Hematopoietic multipotent progenitor cell treated with erythropoietin and hydrocortisone succinate and interleukin-3 and kit ligand, for 17 days (in vitro differentiated cells): ENCODE measurements at regions not wholly inside any gene's neighbourhood (a gene's known extent, or its start where the extent isn't known, plus 50 kb on each side); places are given as distances from the start of the nearest gene placed in this dataset.

Experiments used
- DNase-seq: peaks from one replicate; pipeline ENCODE4 v3.0.0-alpha.2; 2015; ENCODE audit warnings: low spot score

DNA sequence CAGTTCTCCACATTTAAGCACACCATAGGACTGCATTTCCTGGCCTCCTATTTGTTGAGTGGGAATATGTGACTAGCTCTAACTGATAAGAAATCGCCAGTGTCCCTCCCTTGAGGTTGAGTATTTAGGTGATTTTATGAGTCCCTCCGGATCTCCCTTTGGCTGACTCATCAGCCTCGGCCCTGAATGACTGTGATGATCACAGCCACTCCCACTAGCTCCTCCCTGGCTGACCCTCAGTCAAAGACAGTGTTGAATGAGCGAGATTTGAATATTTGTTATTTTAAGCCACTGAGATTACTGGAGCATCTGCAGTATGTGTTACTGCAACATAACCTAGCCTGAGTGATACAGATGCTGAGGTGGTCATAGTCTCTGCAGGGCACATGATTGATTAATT, 515.3 kb downstream of the EPHB1 start:
- no peak for DNase-seq

DNA sequence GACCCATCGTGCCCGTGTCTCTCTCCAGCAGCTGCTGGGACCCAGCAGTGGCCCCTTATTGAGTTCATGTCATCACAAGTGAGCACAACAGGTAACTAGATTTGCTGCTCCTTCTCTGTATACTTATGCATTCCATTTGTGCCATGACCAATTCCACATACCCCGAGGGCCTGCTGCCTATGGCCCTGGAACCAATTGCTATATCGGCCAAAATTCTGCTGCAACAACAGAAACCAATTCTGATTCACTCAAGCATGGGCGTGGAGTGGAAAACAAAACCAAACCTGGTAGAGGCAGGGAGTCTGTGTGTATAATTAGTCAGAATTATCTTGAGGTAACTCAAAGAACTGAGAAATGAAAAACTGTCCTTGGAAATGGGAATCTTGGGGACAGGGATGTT, 516.6 kb downstream of the EPHB1 start:
- DNase-seq: no peak

GRCh38 chr3:135314237-135314636, 519.2 kb downstream of the EPHB1 start:
- no peak for DNase-seq

DNA sequence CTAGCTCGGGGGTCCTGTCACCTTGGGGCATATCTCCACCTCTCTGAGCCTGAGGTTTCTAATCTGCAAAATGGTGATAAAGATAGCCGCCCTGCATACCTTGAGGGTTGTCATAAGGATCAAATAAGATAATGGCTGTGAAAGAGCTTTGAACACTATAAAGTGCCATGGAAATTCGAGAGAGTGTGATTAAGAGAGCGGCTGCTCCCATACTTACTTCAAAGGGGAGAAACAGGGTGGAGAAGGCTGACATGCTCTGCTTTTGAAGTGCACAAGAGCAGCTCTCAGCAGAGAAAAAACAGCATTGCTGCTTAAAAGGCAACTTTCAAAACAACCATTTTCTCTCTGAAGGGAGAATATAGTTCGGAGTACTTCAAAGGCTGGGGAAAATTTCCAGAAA, 529.2 kb downstream of the EPHB1 start:
- no peak for DNase-seq

DNA sequence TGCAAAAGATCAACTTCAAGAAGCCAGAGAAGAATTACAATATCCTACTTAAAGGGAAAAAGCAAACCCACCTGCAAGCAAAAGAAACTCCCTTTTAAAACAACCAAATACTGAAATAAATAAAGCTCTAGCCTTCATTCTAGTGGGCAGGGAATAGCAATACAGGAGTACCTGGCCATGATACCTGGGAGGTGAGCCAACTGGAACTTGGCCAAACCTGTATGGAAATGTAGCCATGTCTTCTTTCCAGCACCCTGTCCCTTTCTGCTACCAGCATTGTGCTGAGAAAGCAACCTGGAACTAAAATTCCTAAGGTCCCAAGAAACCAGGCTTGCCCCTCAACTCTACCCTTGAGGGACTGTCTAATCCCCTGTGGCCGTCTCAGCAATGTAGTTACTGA, 530.0 kb downstream of the EPHB1 start:
- DNase-seq: no peak

- no peak for DNase-seq
These were observed 530.7 kb downstream of the EPHB1 start for GRCh38 chr3:135325726-135326235.

- DNase-seq: no peak
These were observed 531.8 kb downstream of the EPHB1 start for GRCh38 chr3:135326851-135327250.

DNA sequence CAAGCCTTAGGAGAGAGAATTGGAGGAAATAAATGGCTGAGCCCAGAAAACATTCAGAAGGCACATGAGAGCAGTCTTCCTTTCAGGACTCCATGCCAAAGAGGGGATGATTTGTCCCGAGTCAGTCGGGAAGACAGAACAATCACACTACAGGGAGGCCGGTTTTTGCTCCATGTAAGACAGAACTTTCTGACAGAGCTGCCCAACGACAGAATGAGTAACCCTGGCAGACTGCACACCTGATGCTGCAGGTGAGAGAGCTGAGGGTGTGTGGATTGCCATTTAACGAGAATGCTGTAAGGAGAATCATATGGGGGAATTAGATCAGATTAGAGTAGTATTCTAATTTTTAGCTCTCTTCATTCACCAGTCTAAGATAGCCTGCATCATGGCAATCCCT, 533.0 kb downstream of the EPHB1 start:
- no peak for DNase-seq

DNA sequence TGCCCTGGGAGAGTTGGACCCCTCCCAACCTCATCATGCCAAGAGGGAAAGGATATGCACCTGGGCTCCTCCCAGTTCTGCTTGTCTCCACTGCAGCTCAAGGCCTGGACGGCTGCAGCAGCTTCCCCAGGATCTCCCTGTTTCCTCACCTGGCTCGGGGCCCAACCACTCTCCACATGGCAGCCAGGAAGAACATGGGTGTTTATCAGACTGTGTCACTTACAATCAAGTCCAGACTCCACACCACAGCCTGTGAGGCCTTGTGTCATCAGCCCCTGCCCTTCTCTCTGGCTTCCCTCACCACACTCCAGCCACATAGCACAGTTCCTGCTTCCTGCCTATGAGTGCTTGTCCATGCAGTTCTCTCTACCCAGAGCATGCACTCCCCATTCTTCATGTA, 534.4 kb downstream of the EPHB1 start:
- DNase-seq: no peak

- no peak for DNase-seq
These were observed 542.1 kb downstream of the EPHB1 start for GRCh38 chr3:135337192-135337591.

DNA sequence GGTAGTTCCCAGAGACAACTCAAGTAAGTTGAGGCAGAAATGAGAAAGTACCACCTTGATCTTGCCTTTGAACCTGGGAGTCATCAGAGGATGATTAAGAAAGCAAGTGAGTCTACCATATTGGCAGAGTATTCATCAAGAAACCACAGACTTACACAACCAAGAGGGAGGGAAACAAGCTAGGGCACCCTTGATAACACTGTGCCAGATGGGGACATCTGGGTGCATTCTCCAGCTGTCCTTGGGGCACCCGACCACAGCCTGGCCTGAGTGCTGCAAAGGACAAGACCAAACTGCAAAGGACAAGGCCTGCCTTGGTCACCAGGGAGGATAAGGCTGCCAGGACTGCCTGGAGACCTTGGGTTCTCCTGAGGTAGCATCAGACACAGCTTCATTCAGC, 553.6 kb downstream of the EPHB1 start:
- no peak for DNase-seq

GRCh38 chr3:135349254-135349948, 554.3 kb downstream of the EPHB1 start:
- DNase-seq: no peak

DNA sequence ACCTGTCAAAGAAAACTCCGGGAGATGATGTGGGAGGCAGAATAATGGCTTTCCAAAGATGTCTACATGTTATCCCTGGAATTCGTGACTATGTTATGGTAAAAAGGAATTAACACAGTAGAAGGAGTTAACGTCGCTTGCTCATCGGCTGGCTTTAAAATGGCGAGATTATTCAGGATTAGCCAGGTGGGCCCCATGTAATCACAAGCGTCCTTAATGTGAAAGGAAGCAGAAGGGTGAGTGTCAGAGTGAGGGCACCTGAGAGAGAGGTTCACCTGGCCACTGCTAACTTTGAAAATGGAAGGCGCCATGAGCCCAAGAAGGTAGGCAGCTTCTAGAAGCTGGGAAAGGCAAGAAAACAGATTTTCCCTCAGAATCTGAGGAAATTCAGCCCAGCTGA, 557.2 kb downstream of the EPHB1 start:
- no peak for DNase-seq

DNA sequence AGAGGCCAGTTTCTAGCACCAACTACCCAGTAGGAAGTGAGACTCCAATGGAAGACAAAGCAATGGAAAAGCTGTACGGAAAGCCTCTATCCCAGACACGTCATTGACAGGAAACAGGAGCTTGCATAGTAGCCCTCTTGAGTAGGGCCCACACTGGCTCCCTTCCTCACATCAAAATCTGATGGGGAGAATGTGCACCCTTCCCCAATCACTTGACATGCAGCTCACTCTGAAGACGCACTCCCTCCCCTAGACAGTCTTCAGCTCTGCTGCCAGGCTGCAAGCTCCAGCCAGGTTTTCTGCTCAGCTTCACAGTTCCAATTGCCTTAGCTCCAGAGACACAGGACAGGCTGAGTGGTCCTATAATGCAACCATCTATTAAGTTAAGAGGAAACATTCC, 567.8 kb downstream of the EPHB1 start:
- DNase-seq: no peak

GRCh38 chr3:135364676-135365075, 569.6 kb downstream of the EPHB1 start:
- DNase-seq: no peak

GRCh38 chr3:135366816-135367215, 571.8 kb downstream of the EPHB1 start:
- DNase-seq: no peak

- no peak for DNase-seq
These were observed 573.3 kb downstream of the EPHB1 start for GRCh38 chr3:135368316-135368715.

GRCh38 chr3:135368781-135369180, 573.7 kb downstream of the EPHB1 start:
- no peak for DNase-seq

GRCh38 chr3:135374571-135374970, 579.5 kb downstream of the EPHB1 start:
- no peak for DNase-seq

DNA sequence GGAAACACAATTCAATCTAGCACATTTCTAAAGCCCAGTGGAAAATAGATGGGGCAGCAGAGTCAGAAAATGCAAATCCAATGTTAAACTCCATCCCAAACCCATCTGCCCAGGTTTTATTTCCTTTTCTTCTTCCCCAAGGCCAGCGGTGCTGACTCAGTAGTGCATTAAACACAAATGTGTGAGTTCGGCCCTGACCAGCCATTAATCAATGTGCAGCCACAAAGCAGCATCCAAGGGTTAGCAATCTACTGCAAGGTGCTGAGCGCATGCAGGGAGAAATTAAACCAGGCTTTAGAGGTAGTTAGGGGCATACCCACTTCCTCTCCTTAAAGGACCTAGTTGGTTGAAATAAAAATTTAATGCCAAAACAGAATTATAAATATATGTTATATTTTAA, 583.3 kb upstream of the PPP2R3A start:
- DNase-seq: no peak

- no peak for DNase-seq
These were observed 582.9 kb upstream of the PPP2R3A start for GRCh38 chr3:135382621-135383020.

DNA sequence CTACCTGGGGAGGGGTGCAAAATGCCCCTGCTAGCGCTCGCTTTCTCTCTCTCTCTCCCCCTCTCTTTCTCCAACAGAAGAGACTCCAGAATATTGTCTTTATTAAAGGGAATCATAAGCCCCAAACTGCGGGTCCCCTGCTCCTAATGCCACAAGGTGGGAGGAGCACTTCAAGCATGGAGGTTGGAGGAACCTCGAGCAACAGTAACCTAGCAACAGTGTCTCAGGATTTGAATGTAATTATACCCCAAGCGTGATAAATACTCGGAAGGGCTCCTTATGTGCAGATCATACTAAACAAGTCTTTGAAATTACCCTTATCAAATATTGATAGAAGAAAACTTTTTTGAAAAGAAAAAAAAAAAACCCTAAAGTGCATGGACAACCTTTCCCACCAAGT, 582.2 kb upstream of the PPP2R3A start:
- no peak for DNase-seq

DNA sequence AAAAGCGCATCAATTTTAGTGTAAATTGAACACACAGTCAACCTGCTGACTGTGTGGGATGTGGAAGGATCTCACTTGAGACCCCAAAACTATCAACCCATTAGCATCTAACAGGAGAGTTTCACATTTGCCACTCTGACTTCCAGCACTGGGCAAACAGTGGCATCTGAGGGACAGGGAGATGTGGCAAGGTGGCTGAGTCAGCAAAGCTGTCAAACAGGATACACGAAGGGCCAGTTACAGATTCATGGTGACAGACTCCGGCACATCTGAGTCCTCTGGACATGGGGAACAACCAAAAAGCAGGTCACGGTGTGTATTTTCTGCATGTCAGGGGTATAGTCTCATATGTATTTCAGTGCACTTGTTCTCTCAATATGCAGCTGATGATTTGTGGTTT, 573.4 kb upstream of the PPP2R3A start:
- DNase-seq: no peak

- DNase-seq: no peak
These were observed 572.4 kb upstream of the PPP2R3A start for GRCh38 chr3:135393159-135393558.
